ENCODE measurements at regions not wholly inside any gene's neighbourhood (a gene's known extent, or its start where the extent isn't known, plus 50 kb on each side); places are given as distances from the start of the nearest gene placed in this dataset.

DNA sequence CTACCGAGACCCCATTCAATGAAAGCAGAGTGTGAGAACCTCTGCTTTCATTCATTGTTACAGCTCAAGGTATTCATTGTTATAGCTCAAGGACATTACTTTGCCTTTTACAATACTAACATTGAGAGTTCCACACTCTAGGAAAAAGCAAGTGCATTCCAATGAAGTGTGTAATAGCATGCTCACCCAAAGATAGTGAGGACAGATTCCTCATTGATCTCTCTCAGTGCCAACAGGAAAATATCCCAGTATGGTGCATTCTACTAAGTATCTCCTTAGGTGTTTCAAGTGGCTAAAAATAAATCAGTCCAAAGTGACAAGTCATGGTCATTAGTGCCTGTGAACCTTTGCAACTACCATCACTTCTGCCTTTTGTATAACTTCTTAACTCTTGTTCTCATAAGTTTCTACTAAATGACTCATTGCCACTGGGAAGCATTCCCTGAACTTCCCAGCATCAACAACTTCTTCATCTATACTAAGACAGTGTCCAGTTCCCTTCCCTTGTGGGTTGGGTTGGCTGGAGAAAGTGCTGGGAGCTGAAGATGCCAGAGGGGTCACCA, 140.7 kb upstream of the STXBP5 start:
- no peak for ATAC-seq
- DNase-seq (ENCODE audit: low spot score), result no peak

DNA sequence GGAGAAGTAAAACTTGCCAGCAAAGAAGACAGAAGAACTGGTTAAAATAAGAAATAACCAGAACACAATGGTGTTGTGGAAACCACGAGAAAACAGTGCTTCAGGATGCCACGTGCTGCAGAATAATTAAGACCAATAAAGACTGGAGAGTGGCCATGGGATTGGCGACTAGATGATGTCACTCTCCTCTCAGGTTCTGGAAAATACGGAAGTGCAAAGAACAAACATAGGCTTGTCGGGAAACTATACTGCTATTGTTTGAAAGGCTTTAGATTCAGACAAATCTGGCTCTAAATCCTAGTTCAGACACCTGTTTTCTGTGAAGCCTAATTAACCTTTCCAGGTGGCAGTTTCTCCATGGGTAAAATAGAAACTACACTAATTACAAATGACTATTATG, 138.4 kb upstream of the STXBP5 start:
- ATAC-seq, result no peak

DNA sequence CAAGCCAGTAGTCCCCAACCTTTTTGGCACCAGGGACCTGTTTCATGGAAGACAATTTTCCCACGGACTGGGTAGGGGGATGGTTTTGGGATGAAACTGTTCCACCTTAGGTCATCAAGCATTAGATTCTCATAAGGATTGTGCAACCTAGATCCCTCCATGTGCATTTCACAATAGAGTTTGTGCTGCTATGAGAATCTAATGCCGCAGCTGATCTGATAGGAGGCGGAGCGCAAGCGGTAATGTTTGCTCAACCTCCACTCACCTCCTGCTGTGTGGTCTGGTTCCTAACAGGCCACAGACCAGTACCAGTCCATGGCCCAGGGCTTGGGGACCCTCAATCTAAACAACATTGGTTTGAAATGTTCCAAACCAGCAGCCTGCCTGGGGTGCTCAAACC, 137.0 kb upstream of the STXBP5 start:
- ATAC-seq (peak; percentile 47), DNase-seq (ENCODE audit: low spot score) (no peak)

More for the DNA sequence above, 138.4 kb upstream of the STXBP5 start:
- no peak for DNase-seq (ENCODE audit: low spot score)

DNA sequence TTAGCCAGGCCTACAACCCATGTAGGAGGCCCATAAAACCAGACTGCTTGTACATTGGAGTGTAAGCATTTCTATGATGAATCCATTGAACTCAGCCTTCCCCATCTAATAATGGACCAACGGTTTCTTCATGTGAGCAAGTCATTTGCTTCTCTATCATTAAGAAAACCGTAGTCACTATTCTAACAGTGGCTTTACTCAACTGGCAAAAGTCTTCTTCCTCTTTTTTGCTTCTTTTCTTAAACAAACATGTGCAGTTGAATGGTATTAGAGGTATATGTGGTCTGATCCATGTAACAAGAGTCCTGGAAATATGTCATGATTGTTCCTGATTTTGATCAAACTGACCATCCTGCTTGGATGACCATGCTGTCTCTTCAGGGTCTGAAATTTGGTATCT, 132.4 kb upstream of the STXBP5 start:
- no peak for ATAC-seq
- no peak for DNase-seq (ENCODE audit: low spot score)

DNA sequence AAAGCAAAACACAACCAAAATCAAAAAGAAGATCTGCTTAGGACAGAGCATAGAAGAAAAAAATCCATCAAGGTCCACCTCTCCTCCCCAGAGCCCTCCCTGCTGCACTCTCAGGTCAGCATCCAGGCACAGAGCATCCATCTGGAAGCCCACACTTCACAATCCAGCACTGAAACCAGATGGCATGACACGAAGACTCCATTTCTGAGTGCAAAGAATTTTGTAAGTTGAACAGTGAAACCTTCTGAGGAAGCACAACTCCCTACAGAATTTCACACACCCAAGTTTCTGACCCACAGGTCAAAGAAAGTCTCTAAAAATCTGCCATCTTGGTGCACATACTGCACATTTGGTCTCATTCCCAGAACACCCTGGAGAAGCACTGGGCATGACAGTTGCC, 128.8 kb upstream of the STXBP5 start:
- DNase-seq (ENCODE audit: low spot score) (no peak), ATAC-seq (no peak)

DNA sequence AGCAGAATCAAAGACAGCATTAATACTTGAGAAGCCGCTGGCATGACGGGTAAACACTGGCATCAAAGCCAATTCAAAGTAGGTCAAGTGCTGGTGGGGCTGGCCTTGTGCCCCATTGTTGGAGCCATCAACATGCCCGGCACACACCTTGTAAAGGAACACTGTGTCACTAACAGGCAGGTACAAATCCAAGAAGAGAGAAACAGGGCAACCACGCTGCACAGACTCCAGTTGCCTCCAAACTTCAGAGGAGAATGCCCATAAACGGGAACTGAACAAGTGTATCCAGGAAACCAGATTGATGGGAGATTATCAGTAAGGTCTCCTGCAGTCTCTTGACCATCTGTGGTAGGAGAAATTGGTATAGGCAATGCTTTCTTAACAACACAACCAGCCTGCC, 127.0 kb upstream of the STXBP5 start:
- DNase-seq (ENCODE audit: low spot score) (no peak), ATAC-seq (no peak)

DNA sequence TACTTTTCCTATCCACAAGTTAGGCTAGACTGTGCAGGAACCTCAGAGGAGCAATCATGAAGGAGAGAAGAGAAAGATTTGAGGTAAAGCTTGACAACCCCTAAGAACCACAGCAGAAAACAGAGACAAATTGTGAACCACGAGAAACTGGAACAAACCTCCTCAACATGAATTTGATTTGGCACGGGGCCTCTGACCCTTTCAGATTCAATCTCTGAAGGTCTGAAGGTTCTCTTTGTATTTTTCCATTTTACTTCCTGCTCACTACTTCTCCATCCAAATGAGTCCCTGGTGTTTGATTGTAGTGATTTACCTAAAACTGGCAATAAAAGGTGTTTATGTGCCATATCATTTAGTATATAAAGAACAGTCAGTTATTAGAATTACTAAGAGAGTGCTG, 126.1 kb upstream of the STXBP5 start:
- DNase-seq (ENCODE audit: low spot score) (no peak), ATAC-seq (no peak)

DNA sequence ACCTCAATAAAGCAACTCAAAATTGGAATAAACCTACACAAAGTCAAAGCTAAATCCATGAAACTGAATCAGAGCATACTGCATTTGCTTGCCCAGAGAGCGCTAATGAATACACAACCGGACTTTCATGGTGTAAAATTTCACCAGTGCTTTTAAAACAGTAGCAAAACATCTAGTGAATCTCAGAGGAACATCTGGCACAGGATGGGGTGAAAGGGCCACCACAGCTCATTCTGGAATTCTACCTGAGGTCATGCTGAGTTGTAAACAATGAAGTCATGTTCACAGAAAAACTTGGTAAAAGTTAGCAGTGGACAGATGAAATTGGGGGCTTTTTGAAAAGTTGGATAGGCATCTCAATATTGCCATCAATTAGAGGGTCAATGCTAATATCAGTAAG, 125.6 kb upstream of the STXBP5 start:
- ATAC-seq (no peak), DNase-seq (ENCODE audit: low spot score) (no peak)

DNA sequence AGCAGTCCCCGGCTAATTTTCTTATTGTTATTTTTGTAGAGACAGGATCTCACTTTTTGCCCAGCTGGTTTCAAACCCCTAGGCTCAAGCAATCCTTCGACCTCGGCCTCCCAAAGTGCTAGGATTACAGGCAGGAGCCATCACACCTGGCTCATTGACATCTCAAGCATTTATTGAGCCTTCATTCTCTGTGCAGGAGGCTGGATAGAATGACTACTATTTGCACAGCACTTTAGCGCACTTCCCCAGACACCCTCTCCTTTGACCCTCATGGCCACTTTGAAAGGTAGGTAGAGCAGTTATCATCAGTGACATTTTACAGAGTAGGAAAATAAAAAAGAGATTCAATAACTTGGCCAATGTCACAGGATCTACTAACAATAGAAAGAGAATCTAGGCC, 124.0 kb upstream of the STXBP5 start:
- no peak for DNase-seq (ENCODE audit: low spot score)
- ATAC-seq, result no peak

DNA sequence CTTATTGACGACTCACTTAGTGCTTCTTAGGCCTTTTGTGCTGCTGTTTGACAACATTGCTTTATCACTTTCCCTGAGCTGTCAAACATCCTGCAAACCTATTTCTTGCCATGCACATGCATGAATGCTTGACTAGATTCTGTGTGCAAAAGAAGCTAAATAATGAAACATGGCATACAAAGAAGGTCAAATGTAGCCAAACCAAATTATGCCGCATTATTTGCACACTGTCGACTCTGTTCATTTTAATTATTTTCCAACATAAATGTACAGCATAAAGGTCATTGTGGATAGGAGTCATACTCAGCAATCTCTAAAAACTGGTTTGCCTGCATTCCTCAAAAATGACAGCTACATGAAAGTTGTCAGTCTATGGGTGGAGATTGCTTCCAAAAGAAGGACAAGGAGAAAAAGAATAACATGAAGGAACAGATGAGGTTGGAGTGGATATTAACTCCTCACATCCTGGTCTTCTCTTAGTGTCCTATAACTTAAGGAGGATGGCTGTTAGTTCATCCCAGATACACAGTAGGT, 123.1 kb upstream of the STXBP5 start:
- ATAC-seq, result no peak
- DNase-seq (ENCODE audit: low spot score), result no peak

DNA sequence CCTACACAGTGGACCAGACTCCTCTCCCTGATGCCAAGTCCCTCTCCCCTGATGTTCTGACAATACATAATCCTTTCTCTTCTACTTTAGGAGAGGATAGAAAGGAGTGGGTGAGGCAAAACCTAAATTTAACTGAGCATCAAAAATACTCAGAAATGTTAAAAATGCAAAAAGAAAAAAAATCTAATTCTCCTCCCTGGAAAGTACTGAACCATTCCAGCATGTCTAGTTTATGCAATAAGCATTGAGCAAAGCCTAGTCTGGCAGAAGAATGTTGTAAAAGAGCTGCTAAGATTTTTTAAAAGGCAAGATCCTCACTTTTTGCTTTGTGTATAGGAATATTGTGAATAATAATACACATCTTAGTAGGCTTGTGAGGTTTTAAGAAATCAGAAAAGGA, 116.6 kb upstream of the STXBP5 start:
- DNase-seq (ENCODE audit: low spot score) (no peak), ATAC-seq (no peak)

DNA sequence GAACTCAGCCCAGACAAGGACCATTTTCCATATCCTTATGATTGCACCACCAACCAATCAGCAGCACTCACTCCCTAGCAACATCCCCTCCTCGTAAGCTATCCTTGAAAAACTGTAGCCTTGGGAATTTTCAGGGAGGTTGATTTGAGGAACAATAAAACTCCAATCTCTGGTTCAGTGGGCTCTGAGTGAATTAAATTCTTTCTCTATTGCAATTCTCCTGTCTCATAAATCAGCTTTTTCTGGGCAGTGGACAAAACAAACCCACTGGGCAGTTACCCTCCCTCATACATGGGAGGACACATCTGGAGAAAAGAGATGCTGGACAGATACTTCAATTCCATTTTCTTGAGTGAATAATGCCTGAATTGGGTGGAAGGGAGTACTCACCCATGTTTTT, 115.4 kb upstream of the STXBP5 start:
- no peak for DNase-seq (ENCODE audit: low spot score)

DNA sequence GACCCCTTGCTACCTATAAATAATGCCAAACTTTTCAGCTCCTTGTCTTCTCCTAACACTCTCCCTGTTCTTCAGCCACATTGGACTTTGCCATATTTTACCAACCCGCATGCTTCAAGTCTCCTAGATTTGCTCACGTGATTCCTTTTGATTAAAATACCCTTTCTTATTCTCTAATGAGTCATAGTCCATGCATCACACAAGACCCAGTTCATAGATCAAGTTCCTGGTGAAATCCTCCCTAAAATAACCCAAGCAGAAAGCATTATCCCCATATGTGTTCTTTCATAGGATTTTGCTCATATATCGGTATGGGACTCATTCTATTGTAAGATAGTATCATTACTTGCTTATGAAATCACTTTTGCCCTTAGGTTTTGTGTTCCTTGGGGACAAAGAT, 108.9 kb upstream of the STXBP5 start:
- no peak for DNase-seq (ENCODE audit: low spot score)
- no peak for ATAC-seq

More for the DNA sequence above, 115.4 kb upstream of the STXBP5 start:
- no peak for ATAC-seq

DNA sequence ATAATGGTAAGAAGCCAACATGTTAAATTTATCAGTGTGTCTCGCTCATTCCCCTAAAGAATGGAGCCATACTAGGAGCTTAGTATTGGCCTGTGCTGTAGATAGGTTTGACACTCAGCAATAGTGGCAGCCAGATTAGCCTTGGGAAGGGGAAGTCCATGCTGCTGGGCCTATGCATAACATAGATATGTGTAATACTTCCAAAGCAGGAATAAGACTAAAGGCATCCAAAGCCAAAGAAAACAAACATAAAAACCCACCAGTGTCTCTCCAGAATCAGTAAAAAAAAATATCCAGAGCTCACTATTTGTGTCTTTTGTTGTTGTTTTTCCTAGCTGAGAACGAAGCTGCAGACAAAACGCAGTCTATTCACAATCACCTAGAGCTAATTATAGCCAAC, 104.2 kb upstream of the STXBP5 start:
- ATAC-seq (no peak), DNase-seq (ENCODE audit: low spot score) (no peak)

DNA sequence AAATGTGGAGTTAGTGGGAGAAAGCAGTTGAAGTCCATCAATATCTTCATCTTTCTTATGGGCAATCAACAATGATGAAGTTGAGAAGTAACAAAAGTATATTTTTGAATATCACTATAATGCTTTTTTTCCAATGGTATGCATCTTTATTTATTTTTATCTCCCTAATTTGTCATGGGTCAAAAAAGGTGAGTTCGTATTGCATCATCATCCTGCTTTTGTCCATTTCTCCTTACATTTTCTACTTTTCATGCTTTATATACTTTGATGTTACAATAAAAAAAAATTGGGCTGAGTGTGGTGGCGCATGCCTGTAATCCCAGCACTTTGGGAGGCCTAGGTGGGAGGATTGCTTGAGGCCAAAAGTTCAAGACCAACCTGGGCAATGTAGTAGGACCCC, 101.2 kb upstream of the STXBP5 start:
- DNase-seq (ENCODE audit: low spot score) (no peak), ATAC-seq (no peak)

DNA sequence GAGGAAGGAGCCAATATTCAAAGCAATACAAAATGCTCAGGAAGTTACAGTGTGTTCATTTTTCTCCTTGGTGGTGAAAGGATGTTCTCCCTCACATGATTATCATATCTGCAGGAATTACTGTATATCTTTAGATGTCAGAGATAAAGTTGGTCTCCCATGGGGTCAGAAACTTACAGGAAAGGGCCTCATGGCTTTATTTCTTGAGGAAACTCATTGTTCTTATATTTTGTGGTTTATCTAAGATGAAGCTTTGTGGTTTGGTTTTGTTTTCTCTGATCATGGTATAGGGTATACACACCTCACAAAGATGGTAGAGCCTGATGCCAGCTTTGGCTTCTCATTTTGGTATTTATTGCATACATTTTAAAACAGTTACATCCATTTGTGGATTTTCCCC, 100.5 kb upstream of the STXBP5 start:
- DNase-seq (ENCODE audit: low spot score) (no peak), ATAC-seq (no peak)

DNA sequence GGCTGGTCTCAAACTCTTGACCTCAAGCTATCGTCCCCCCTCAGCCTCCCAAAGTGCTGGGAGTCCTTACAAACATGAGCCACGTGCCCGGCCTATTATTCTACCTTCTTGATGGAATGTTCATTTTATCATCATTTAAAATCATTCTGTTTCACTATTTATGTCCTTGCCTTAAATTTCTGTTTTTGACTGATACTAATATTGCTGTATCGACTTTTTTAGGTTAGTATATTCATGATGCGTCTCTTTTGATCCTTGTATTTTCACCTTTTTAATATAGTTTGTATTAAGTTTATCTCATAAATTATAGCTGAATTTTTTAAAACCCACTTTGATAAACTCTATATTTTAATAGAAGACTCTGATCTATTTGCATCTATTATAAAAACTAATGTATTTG, 98.4 kb upstream of the STXBP5 start:
- no peak for DNase-seq (ENCODE audit: low spot score)
- ATAC-seq, result no peak

DNA sequence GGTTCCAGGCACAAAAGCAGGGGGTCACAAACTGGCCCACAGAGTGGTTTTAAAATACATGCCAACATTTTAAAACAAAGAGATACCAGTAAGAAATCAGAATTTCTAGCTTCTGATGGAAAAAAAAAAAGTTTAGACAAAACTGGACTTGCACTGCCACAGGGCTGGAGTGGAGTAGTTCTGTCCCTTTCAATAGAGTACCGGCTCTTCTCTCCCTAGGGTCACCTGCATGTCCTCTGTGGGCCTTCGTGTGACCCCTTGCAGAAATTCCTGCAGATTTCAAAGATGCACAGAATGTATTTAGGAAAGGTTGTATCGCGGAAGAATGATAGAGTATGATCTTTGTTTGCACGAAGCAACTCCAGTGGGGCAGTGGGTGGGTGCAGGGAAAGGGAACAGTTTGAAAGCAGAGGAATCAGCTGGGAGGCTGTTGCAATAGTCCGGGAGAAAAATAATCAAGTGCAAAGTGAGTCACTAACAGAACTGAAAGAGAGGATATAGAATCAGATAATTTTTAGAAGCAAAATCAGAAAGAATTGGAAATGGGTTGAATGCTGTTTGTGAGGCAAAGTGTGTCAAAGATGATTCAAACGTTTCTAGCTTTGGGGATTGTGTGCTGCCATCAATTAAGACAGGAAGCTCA, 97.3 kb upstream of the STXBP5 start:
- ATAC-seq, result peak; percentile 68
- DNase-seq (ENCODE audit: low spot score), result no peak

DNA sequence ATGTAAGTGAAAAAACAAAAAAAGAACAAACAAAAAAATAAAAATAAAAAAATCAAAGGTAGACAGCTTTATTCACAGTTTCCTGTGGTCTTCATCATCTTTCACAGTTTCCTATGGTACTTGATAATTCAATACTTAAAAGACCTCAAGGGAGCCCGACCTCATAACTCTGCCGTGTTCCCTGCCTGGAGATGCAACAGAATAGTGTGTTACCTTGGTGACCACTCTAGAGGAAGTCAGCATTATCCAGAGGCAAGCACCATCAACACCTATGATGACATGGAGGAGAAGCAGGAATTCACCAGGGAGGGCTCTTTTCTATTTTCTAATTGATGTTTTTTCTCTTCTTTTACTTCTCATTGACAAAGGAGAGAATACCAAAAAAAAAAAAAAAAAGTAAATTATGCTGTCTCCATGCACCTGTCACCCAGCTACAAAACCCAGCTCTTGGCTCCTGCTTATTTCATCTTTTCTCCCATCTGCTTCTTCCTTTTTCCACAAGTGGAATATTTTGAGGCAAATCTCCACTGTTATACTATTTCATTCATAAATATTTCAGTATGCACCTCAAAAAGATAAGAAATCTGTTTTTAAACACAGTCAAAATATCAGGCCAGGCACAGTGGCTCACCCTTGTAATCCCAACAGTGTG, 95.8 kb upstream of the STXBP5 start:
- no peak for ATAC-seq
- DNase-seq (ENCODE audit: low spot score), result no peak

DNA sequence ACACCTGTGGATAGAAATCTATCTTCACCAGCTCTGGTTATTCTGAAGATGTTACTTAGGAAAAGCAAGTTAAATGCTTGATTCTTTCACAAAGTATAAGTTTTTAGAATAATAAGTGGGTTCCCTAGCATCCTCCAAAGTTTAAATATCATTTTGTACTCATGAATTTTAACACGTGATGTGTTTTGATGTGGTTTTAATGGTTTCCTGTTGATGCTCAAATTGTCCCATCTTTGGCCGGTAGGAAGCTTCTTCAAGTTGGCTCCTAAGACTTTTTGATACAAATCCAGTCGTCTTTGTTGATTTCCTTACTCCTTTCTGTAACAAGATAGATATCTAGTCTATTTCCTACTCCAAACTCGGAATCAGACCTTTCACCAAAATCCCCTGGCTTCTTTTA, 94.5 kb upstream of the STXBP5 start:
- ATAC-seq (no peak), DNase-seq (ENCODE audit: low spot score) (no peak)

DNA sequence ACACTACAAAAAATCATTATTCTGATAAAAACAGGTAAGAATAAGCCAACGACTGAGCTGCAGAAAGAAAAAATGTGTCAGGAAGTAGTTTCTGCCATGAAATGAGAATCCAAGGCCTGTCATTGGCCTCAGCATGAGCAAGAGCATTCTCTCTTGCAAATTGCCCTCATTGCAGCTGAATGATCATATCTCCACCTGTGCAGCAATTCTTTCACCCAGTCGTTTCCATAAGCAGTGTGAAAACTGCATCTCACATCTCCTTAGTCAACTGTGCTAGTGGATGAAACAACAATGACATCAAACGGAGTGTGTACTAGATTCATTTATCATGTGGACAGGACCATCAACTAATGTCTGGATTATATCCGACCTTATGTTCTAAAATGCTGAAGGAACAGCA, 88.2 kb upstream of the STXBP5 start:
- ATAC-seq, result no peak
- DNase-seq (ENCODE audit: low spot score), result no peak

DNA sequence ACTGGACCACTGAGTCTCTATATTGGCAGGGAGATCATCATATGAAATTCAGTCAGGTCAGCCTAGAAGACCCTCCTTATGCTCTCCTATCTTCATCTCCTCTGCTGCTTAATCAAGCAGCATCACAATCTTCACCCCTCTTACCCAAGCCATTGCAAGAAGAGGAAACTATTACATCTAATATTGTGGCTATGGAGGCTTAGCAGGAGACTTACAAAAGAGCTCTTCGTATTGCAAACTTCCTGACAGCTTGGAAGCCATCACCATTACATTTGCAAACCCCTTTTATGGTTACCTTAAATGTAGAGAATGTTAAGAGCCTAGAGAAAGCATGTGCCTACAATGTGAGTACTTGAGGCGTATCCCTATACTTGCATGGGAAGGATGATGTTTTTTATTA, 87.2 kb upstream of the STXBP5 start:
- no peak for ATAC-seq
- DNase-seq (ENCODE audit: low spot score), result no peak

DNA sequence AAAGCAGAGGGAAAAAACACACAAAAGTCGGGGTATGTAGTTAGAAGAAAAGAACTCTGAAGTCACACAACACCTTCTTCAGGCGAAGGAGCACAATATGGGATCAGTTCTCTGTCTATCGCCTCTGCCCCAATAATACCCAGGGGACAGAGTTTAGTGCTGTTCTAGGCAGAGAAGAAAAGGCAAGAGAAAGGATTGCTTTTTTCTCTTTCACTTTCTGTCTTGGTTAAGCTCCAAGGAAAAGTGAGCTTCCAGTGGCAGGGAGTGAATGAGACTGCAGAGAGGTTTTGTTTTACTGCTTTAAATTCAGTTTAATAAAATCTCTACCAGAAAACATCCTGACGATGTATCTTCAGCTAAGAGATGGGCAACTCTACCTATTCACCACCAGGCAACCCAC, 86.6 kb upstream of the STXBP5 start:
- DNase-seq (ENCODE audit: low spot score), result no peak
- ATAC-seq, result no peak

Data from left lobe of liver (tissue), 2 donors.